ENCODE measurements at regions not wholly inside any gene's neighbourhood (a gene's known extent, or its start where the extent isn't known, plus 50 kb on each side); places are given as distances from the start of the nearest gene placed in this dataset.

DNA sequence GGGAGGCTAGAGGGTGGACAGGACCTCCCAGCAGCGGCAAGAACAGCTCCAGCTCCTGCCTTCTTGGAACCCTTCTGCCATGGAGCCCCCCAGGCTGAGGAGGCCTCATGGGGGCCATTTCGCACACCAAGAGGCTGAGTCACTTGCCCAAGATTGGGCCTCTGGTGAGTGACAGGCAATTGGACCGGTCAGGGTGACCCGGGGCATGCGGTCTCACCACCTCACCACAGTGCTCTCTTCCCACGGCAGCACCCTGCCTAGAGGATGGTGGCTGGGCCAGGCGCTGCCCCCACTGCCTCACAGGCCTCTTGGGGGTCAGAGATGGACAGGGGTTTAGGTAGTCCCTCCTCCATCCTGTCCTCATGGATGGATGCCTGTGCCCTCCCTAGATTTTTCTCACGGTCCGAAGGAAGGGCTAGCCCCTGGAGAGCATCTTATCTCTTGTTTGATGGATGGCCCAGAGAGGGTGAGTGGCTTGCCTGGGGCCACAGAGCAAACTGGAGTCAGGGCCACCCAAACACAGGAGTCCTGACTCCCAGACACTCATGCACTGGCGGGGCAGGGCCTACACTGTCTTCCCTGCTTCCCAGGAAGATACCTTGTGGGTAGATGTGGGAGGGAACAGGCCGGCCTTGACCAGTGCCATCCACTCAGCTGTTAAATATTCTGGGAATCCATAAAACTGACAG lies 119.2 kb downstream of the INHBB start (continued):
- no peak for TF ChIP-seq ZBTB8A (CRISPR knock-in tag; IDR thresholded peaks at IDR 0.05; ENCODE audit: borderline replicate concordance, low read depth)
- 0 out of 2 replicates have a peak, but pooled peaks have one; percentile 56 for TF ChIP-seq GLI4 (CRISPR knock-in tag; IDR thresholded peaks at IDR 0.05; ENCODE audit: borderline replicate concordance)
- TF ChIP-seq ISX (CRISPR knock-in tag; conservative IDR thresholded peaks at IDR 0.05) = no peak
- TF ChIP-seq ATM (IDR thresholded peaks at IDR 0.05; ENCODE audit: borderline replicate concordance) = no peak
- TF ChIP-seq ZNF589 (CRISPR knock-in tag; conservative IDR thresholded peaks at IDR 0.05) = no peak; the same call in 1 of the 2 replicates
- no peak for TF ChIP-seq ZNF7 (CRISPR knock-in tag; IDR thresholded peaks at IDR 0.05)

DNA sequence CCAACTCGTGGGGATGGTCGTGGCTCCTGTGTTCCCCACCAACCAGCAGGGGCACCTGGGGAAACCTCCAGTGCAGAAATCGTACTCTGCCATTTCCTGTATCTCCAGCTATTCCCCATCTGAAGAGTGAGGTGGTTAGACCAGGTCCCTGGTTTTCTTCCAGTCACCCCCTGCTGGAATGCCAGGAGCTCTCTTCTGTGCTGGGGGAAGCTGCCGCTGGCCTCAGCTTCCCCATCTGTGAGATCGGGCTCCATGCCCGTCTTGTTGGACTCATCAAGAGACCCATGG lies 119.7 kb downstream of the INHBB start:
- H3K4me3 ChIP-seq (replicated peaks in 1 of 3; ENCODE audit: insufficient read depth in 1 of 3, low read depth in 2 of 3, low read length in 3 of 3) = peak overlapping the region; percentile 51 to 73 (median 57)
- H2AFZ ChIP-seq (ENCODE audit: low read length) = no peak overlapping the region
- H3K4me2 ChIP-seq (ENCODE audit: low read depth, low read length) = peak overlapping the region; percentile 98
- H3K4me1 ChIP-seq (ENCODE audit: insufficient read depth, low read length) = peaks cover 71% of the 10 kb centered on the region
- H3K9me3 ChIP-seq (ENCODE audit: low read length) = no peaks in the 10 kb centered on the region
- CTCF ChIA-PET (ENCODE audit: low intra/inter-chr PET ratio, low total read pairs) = interaction anchor here (1.1 kb wide), 1 partner anchor 88 kb away, joined by 3 read pairs; no protein-coding TSS in a partner anchor
- DNase-seq (ENCODE audit: low spot score) (no peak), FAIRE-seq (no peak), ATAC-seq (peak; percentile 39)
- POLR2A ChIA-PET = interaction anchor here (0.7 to 6.0 kb wide), 43 partner anchors 8 to 1184 kb away, joined by 3 to 159 read pairs (median 10); partner anchors contain the start of genes CLASP1 and RALB
- intact Hi-C loops (cut with micrococcal nuclease; ENCODE audit: unreplicated experiment) = no loop called here
- peak overlapping the region; percentile 88 for H3K9ac ChIP-seq (ENCODE audit: insufficient read depth, low read depth, low read length)
- H3K27me3 ChIP-seq (ENCODE audit: control insufficient read depth in 1 of 2, insufficient read depth in 2 of 2, low read length in 2 of 2) = no peaks in the 10 kb centered on the region
- TSS peak; percentile 90 for BruUV-seq (replicated peaks)
- H4K20me1 ChIP-seq (ENCODE audit: insufficient read depth, low read length) = no peaks in the 10 kb centered on the region
- 3% methylated on average over 6 of the region's 6 CpGs for WGBS (ENCODE audit: low lambda C conversion rate)
- no peaks in the 10 kb centered on the region for H3K36me3 ChIP-seq (replicated peaks in 1 of 2; ENCODE audit: control insufficient read depth in 1 of 2, insufficient read depth in 2 of 2, low read length in 2 of 2)
- in situ Hi-C loops (cut with HindIII; ENCODE audit: extremely low pct_ligation_motif_present, low pct_unique_long_range_greater_than_20kb) = no loop called here
- peak overlapping the region; percentile 95 for H3K27ac ChIP-seq (ENCODE audit: extremely low read length, insufficient read depth, low read length)
- H3K79me2 ChIP-seq (ENCODE audit: insufficient read depth, low read length) = no peaks in the 10 kb centered on the region
- TF ChIP-seq, protein P1, sequence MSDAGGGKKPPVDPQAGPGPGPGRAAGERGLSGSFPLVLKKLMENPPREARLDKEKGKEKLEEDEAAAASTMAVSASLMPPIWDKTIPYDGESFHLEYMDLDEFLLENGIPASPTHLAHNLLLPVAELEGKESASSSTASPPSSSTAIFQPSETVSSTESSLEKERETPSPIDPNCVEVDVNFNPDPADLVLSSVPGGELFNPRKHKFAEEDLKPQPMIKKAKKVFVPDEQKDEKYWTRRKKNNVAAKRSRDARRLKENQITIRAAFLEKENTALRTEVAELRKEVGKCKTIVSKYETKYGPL (CRISPR knock-in tag; IDR thresholded peaks at IDR 0.05) = 0 out of 2 replicates have a peak, but pooled peaks have one; percentile 4
- TF ChIP-seq HDAC6 (IDR thresholded peaks at IDR 0.05; ENCODE audit: low read depth, low read length) = no peak
- TF ChIP-seq, protein P2, sequence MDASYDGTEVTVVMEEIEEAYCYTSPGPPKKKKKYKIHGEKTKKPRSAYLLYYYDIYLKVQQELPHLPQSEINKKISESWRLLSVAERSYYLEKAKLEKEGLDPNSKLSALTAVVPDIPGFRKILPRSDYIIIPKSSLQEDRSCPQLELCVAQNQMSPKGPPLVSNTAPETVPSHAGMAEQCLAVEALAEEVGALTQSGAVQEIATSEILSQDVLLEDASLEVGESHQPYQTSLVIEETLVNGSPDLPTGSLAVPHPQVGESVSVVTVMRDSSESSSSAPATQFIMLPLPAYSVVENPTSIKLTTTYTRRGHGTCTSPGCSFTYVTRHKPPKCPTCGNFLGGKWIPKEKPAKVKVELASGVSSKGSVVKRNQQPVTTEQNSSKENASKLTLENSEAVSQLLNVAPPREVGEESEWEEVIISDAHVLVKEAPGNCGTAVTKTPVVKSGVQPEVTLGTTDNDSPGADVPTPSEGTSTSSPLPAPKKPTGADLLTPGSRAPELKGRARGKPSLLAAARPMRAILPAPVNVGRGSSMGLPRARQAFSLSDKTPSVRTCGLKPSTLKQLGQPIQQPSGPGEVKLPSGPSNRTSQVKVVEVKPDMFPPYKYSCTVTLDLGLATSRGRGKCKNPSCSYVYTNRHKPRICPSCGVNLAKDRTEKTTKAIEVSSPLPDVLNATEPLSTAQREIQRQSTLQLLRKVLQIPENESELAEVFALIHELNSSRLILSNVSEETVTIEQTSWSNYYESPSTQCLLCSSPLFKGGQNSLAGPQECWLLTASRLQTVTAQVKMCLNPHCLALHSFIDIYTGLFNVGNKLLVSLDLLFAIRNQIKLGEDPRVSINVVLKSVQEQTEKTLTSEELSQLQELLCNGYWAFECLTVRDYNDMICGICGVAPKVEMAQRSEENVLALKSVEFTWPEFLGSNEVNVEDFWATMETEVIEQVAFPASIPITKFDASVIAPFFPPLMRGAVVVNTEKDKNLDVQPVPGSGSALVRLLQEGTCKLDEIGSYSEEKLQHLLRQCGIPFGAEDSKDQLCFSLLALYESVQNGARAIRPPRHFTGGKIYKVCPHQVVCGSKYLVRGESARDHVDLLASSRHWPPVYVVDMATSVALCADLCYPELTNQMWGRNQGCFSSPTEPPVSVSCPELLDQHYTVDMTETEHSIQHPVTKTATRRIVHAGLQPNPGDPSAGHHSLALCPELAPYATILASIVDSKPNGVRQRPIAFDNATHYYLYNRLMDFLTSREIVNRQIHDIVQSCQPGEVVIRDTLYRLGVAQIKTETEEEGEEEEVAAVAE (CRISPR knock-in tag; IDR thresholded peaks at IDR 0.05; ENCODE audit: borderline replicate concordance) = no peak
- TF ChIP-seq POLR2AphosphoS5 (IDR thresholded peaks at IDR 0.05; ENCODE audit: low read depth, low read length) = peak; percentile 64; the same call in 1 of the 2 replicates
- TF ChIP-seq, protein P3, sequence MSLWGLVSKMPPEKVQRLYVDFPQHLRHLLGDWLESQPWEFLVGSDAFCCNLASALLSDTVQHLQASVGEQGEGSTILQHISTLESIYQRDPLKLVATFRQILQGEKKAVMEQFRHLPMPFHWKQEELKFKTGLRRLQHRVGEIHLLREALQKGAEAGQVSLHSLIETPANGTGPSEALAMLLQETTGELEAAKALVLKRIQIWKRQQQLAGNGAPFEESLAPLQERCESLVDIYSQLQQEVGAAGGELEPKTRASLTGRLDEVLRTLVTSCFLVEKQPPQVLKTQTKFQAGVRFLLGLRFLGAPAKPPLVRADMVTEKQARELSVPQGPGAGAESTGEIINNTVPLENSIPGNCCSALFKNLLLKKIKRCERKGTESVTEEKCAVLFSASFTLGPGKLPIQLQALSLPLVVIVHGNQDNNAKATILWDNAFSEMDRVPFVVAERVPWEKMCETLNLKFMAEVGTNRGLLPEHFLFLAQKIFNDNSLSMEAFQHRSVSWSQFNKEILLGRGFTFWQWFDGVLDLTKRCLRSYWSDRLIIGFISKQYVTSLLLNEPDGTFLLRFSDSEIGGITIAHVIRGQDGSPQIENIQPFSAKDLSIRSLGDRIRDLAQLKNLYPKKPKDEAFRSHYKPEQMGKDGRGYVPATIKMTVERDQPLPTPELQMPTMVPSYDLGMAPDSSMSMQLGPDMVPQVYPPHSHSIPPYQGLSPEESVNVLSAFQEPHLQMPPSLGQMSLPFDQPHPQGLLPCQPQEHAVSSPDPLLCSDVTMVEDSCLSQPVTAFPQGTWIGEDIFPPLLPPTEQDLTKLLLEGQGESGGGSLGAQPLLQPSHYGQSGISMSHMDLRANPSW (CRISPR knock-in tag; IDR thresholded peaks at IDR 0.05; ENCODE audit: borderline replicate concordance) = no peak
- TF ChIP-seq, protein P4, sequence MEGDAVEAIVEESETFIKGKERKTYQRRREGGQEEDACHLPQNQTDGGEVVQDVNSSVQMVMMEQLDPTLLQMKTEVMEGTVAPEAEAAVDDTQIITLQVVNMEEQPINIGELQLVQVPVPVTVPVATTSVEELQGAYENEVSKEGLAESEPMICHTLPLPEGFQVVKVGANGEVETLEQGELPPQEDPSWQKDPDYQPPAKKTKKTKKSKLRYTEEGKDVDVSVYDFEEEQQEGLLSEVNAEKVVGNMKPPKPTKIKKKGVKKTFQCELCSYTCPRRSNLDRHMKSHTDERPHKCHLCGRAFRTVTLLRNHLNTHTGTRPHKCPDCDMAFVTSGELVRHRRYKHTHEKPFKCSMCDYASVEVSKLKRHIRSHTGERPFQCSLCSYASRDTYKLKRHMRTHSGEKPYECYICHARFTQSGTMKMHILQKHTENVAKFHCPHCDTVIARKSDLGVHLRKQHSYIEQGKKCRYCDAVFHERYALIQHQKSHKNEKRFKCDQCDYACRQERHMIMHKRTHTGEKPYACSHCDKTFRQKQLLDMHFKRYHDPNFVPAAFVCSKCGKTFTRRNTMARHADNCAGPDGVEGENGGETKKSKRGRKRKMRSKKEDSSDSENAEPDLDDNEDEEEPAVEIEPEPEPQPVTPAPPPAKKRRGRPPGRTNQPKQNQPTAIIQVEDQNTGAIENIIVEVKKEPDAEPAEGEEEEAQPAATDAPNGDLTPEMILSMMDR (CRISPR knock-in tag; IDR thresholded peaks at IDR 0.05) = 0 out of 2 replicates have a peak, but pooled peaks have one; percentile 21
- no peak for TF ChIP-seq FOSL1 (CRISPR knock-in tag; IDR thresholded peaks at IDR 0.05; ENCODE audit: borderline replicate concordance)
